HCT116 (cell line): ENCODE measurements at regions not wholly inside any gene's neighbourhood (a gene's known extent, or its start where the extent isn't known, plus 50 kb on each side); places are given as distances from the start of the nearest gene placed in this dataset.

Experiments
- ATAC-seq: fragments of 200-7000 bp; cut with Tn5 transposase; 2 replicates; pipeline ENCODE4 v1.9.1; 2020; ENCODE audit warnings: mild to moderate bottlenecking, moderate library complexity
- BruUV-seq: library from RNA; stranded (reverse); fragments of 400-500 nt; replicated peaks from 2 replicates; lab custom pipeline; 2021; lab: Mats Ljungman, UMichigan
- CTCF ChIA-PET: fragments of 300-600 bp; sonication (Branson Sonifier 250); formaldehyde crosslinking; loops from one replicate; lab custom pipeline; 2021; ENCODE audit warnings: antibody characterized with exemption; lab: Charles Lee
- POLR2A ChIA-PET: fragments of 300-600, 350-600 bp; sonication (Branson Sonifier 250); formaldehyde crosslinking; loops from one replicate; lab custom pipeline; 2021; ENCODE audit warnings: antibody characterized with exemption; lab: Charles Lee
- RAD21 ChIA-PET, 2 experiments: fragments of 300-600 bp; sonication (Branson Sonifier 250); formaldehyde crosslinking; loops; one replicate each; lab custom pipeline; 2023; ENCODE audit warnings: low total read pairs in 2 of 2; ENCODE audit not compliant: uncharacterized antibody in 2 of 2, unreplicated experiment in 2 of 2, low non-redundant PET in 1 of 2; lab: Charles Lee
- DNase-seq: peaks from one replicate; pipeline ENCODE4 v3.0.0-alpha.2; 2010; ENCODE audit warnings: low read depth, low spot score
- H2AFZ ChIP-seq: fragments of 200-600 bp; shearing (Covaris generic), sonication (generic); 2 replicates; pipeline ENCODE4 v1.6.1; 2017; ENCODE audit warnings: low read depth, mixed run types, mixed read lengths, antibody characterized with exemption, low read length; ENCODE audit not compliant: poor library complexity, severe bottlenecking
- H3K27ac ChIP-seq: 2 replicates; pipeline ENCODE4 v1.5.1; 2012; ENCODE audit warnings: low read depth, low read length
- H3K27me3 ChIP-seq: fragments of 200-600 bp; sonication (generic); 2 replicates; pipeline ENCODE4 v1.6.1; 2016; ENCODE audit warnings: mixed run types, low read length, mixed read lengths; ENCODE audit not compliant: insufficient read depth
- H3K36me3 ChIP-seq, 2 experiments: fragments of 200-500 bp in 1 of 2; fragments of 200-600 bp in 1 of 2; sonication (Bioruptor generic) in 1 of 2; sonication (generic) in 1 of 2; 2 replicates each; pipeline versions ENCODE4 v1.5.1 to v1.6.1; 2014 to 2016; ENCODE audit warnings: low read length in 2 of 2, inconsistent platforms in 1 of 2, mixed read lengths in 1 of 2, mixed run types in 1 of 2; ENCODE audit not compliant: insufficient read depth in 2 of 2, control insufficient read depth in 1 of 2
- H3K4me1 ChIP-seq, 2 experiments: fragments of 200-600 bp in 1 of 2; sonication (generic) in 1 of 2; 2 replicates each; pipeline versions ENCODE4 v1.5.1 to v1.6.1; 2012 to 2017; ENCODE audit warnings: low read length in 2 of 2, inconsistent platforms in 1 of 2, mild to moderate bottlenecking in 1 of 2, mixed read lengths in 1 of 2, mixed run types in 1 of 2, moderate library complexity in 1 of 2; ENCODE audit not compliant: insufficient read depth in 2 of 2, control insufficient read depth in 1 of 2
- H3K4me2 ChIP-seq: fragments of 200-600 bp; sonication (generic); 2 replicates; pipeline ENCODE4 v1.6.1; 2017; ENCODE audit warnings: mixed run types, low read length, mixed read lengths
- H3K4me3 ChIP-seq, 2 experiments: fragments of 200-600 bp in 1 of 2; sonication (generic) in 1 of 2; replicated peaks in 1 of 2; 2 replicates each; pipeline ENCODE4 v1.5.1; 2011 to 2016; ENCODE audit warnings: low read length in 2 of 2, control low read depth in 1 of 2, low read depth in 1 of 2, mild to moderate bottlenecking in 1 of 2, mixed read lengths in 1 of 2, mixed run types in 1 of 2
- H3K79me2 ChIP-seq: fragments of 200-600 bp; sonication (generic); 2 replicates; pipeline ENCODE4 v1.6.1; 2017; ENCODE audit warnings: mild to moderate bottlenecking, mixed run types, low read length, moderate library complexity, mixed read lengths; ENCODE audit not compliant: insufficient read depth
- H3K9ac ChIP-seq: fragments of 200-600 bp; sonication (generic); 2 replicates; pipeline ENCODE4 v1.6.1; 2016; ENCODE audit warnings: low read length, mixed read lengths
- H3K9me2 ChIP-seq: fragments of 200-600 bp; sonication (generic), shearing (Covaris generic); 2 replicates; pipeline ENCODE4 v1.6.1; 2017; ENCODE audit warnings: mixed run types, mild to moderate bottlenecking, moderate library complexity; ENCODE audit not compliant: insufficient read depth
- H3K9me3 ChIP-seq, 2 experiments: fragments of 200-500 bp in 1 of 2; fragments of 200-600 bp in 1 of 2; sonication (Bioruptor generic) in 1 of 2; sonication (generic) in 1 of 2; 2 replicates each; pipeline ENCODE4 v1.6.1; 2014 to 2017; ENCODE audit warnings: low read length in 2 of 2, mixed read lengths in 2 of 2, inconsistent platforms in 1 of 2, low read depth in 1 of 2, mild to moderate bottlenecking in 1 of 2, mixed run types in 1 of 2, moderate library complexity in 1 of 2; ENCODE audit not compliant: control insufficient read depth in 1 of 2, insufficient read depth in 1 of 2
- H4K20me1 ChIP-seq: fragments of 200-600 bp; sonication (generic), shearing (Covaris generic); 2 replicates; pipeline ENCODE4 v1.6.1; 2017; ENCODE audit warnings: mixed run types, mild to moderate bottlenecking, moderate library complexity; ENCODE audit not compliant: insufficient read depth
- ATF3 ChIP-seq: IDR thresholded peaks from 2 replicates; pipeline ENCODE4 v1.6.1; 2012
- CEBPB ChIP-seq: IDR thresholded peaks from 2 replicates; pipeline ENCODE4 v1.6.1; 2012; ENCODE audit warnings: low read depth
- REST ChIP-seq: IDR thresholded peaks from 2 replicates; pipeline ENCODE4 v1.6.1; 2012; ENCODE audit warnings: low read depth
- SP1 ChIP-seq: IDR thresholded peaks from 2 replicates; pipeline ENCODE4 v1.6.1; 2012; ENCODE audit warnings: low read depth
- SRF ChIP-seq: IDR thresholded peaks from 2 replicates; pipeline ENCODE4 v1.6.1; 2012; ENCODE audit warnings: low read depth
- YY1 ChIP-seq: IDR thresholded peaks from 2 replicates; pipeline ENCODE4 v1.6.1; 2011; ENCODE audit warnings: low read length, low read depth, moderate library complexity, mild to moderate bottlenecking; ENCODE audit not compliant: insufficient replicate concordance; ENCODE audit errors: extremely low read depth
- ZBTB33 ChIP-seq: IDR thresholded peaks from 2 replicates; pipeline ENCODE4 v1.6.1; 2011; ENCODE audit warnings: mild to moderate bottlenecking, low read length, moderate library complexity; ENCODE audit not compliant: insufficient replicate concordance; ENCODE audit errors: extremely low read depth
- intact Hi-C: fragments of 100-400 bp; cut with micrococcal nuclease; formaldehyde crosslinking; loops from 2 replicates; pipeline ENCODE4 v1.10.0; 2022

GRCh38 chrX:35357656-35358055, 415.1 kb downstream of the FAM47B start:
- POLR2A ChIA-PET, result no interaction called here
- H3K9me2 ChIP-seq, result no peaks in the 10 kb centered on the region
- no peaks in the 10 kb centered on the region for H3K9me3 ChIP-seq
- no peaks in the 10 kb centered on the region for H3K79me2 ChIP-seq
- H3K4me2 ChIP-seq, result no peak overlapping the region
- no peak for TF ChIP-seq YY1
- no peak for TF ChIP-seq ATF3
- no peak for TF ChIP-seq ZBTB33
- no peak for TF ChIP-seq SRF
- TF ChIP-seq REST, result no peak
- TF ChIP-seq CEBPB, result no peak
- no peak for TF ChIP-seq SP1
- H3K4me3 ChIP-seq, result no peak overlapping the region
- no peaks in the 10 kb centered on the region for H3K4me1 ChIP-seq
- ATAC-seq (no peak), DNase-seq (no peak)
- H3K27ac ChIP-seq, result no peak overlapping the region
- H4K20me1 ChIP-seq, result no peaks in the 10 kb centered on the region
- no peak overlapping the region for H3K9ac ChIP-seq
- no peaks in the 10 kb centered on the region for H3K36me3 ChIP-seq
- no TSS peak for BruUV-seq
- RAD21 ChIA-PET, result no interaction called here
- no peak overlapping the region for H2AFZ ChIP-seq
- intact Hi-C loops, result no loop called here
- CTCF ChIA-PET, result no interaction called here
- no peaks in the 10 kb centered on the region for H3K27me3 ChIP-seq
